HepG2 (cell line): ENCODE measurements at regions not wholly inside any gene's neighbourhood (a gene's known extent, or its start where the extent isn't known, plus 50 kb on each side); places are given as distances from the start of the nearest gene placed in this dataset.
"Not testable (repeated sequence)": the region's sequence is repeated elsewhere in the genome, so short reads cannot be mapped to it uniquely, and the experiment has no call there.

Experiments
- AKAP8 ChIP-seq: sonication (generic); formaldehyde crosslinking; IDR thresholded peaks from 2 replicates; pipeline ENCODE4 v1.5.1; 2020; ENCODE audit warnings: mild to moderate bottlenecking, missing genetic modification reagents
- ELF4 ChIP-seq: sonication (generic); formaldehyde crosslinking; IDR thresholded peaks from 2 replicates; pipeline ENCODE4 v1.5.0; 2020; ENCODE audit warnings: missing genetic modification reagents, mild to moderate bottlenecking, moderate library complexity, borderline replicate concordance
- POLR2AphosphoS5 ChIP-seq: IDR thresholded peaks from 2 replicates; pipeline ENCODE4 v1.6.1; 2012; ENCODE audit warnings: low read depth, low read length
- SMAD1 ChIP-seq: sonication (generic); formaldehyde crosslinking; IDR thresholded peaks from 2 replicates; pipeline ENCODE4 v1.4.0; 2020; ENCODE audit warnings: missing genetic modification reagents, low read depth, mild to moderate bottlenecking, borderline replicate concordance
- ZEB1 ChIP-seq: IDR thresholded peaks from 2 replicates; pipeline ENCODE4 v1.6.1; 2012; ENCODE audit warnings: mild to moderate bottlenecking, low read depth, inconsistent platforms; ENCODE audit not compliant: insufficient replicate concordance
- ZKSCAN1 ChIP-seq: fragments of 150-350 bp; IDR thresholded peaks from 2 replicates; pipeline ENCODE4 v1.6.1; 2014; ENCODE audit warnings: low read length
- ZNF451 ChIP-seq: sonication (generic); formaldehyde crosslinking; IDR thresholded peaks from 2 replicates; pipeline ENCODE4 v1.5.0; 2020; ENCODE audit warnings: mild to moderate bottlenecking, missing genetic modification reagents
- ZZZ3 ChIP-seq: sonication (generic); formaldehyde crosslinking; IDR thresholded peaks from 2 replicates; pipeline ENCODE4 v1.4.0; 2020; ENCODE audit warnings: missing genetic modification reagents, mild to moderate bottlenecking, borderline replicate concordance
- TF ChIP-seq, protein P1 (sequence below): sonication (generic); formaldehyde crosslinking; IDR thresholded peaks from 2 replicates; pipeline ENCODE4 v1.5.0; 2020; ENCODE audit warnings: missing genetic modification reagents, mild to moderate bottlenecking, borderline replicate concordance
- TF ChIP-seq, protein P2 (sequence below): sonication (generic); formaldehyde crosslinking; IDR thresholded peaks from 2 replicates; pipeline ENCODE4 v1.5.0; 2020; ENCODE audit warnings: mild to moderate bottlenecking, missing genetic modification reagents, moderate library complexity
- TF ChIP-seq, protein P3 (sequence below): sonication (generic); formaldehyde crosslinking; IDR thresholded peaks from 2 replicates; pipeline ENCODE4 v1.5.1; 2020; ENCODE audit warnings: mild to moderate bottlenecking, missing genetic modification reagents, moderate library complexity

DNA sequence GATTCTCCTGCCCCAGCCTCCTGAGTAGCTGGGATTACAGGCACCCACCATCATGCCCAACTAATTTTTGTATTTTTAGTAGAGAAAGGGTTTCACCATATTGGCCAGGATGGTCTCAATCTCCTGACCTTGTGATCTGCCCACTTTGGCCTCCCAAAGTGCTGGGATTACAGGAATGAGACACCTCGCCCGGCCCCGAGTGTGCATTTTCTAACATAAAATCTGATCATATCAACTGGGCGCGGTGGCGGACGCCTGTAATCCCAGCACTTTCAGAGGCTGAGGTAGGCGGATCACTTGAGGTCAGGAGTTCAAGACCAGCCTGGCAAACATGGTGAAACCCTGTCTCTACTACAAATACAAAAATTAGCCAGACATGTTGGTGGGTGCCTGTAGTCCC is 745.5 kb upstream of the TPTE start:
- not testable (repeated sequence) for TF ChIP-seq SMAD1 (CRISPR knock-in tag); ZNF451 (CRISPR knock-in tag); AKAP8 (CRISPR knock-in tag); ZKSCAN1; POLR2AphosphoS5; ZEB1; ELF4; ZZZ3 (CRISPR knock-in tag)
- TF ChIP-seq, protein P1, sequence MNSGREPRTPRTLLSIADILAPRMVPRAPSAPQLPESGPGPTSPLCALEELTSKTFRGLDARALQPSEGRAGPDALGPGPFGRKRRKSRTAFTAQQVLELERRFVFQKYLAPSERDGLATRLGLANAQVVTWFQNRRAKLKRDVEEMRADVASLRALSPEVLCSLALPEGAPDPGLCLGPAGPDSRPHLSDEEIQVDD (CRISPR knock-in tag): not testable (repeated sequence)
- TF ChIP-seq, protein P2, sequence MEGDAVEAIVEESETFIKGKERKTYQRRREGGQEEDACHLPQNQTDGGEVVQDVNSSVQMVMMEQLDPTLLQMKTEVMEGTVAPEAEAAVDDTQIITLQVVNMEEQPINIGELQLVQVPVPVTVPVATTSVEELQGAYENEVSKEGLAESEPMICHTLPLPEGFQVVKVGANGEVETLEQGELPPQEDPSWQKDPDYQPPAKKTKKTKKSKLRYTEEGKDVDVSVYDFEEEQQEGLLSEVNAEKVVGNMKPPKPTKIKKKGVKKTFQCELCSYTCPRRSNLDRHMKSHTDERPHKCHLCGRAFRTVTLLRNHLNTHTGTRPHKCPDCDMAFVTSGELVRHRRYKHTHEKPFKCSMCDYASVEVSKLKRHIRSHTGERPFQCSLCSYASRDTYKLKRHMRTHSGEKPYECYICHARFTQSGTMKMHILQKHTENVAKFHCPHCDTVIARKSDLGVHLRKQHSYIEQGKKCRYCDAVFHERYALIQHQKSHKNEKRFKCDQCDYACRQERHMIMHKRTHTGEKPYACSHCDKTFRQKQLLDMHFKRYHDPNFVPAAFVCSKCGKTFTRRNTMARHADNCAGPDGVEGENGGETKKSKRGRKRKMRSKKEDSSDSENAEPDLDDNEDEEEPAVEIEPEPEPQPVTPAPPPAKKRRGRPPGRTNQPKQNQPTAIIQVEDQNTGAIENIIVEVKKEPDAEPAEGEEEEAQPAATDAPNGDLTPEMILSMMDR (CRISPR knock-in tag): not testable (repeated sequence)
- TF ChIP-seq, protein P3, sequence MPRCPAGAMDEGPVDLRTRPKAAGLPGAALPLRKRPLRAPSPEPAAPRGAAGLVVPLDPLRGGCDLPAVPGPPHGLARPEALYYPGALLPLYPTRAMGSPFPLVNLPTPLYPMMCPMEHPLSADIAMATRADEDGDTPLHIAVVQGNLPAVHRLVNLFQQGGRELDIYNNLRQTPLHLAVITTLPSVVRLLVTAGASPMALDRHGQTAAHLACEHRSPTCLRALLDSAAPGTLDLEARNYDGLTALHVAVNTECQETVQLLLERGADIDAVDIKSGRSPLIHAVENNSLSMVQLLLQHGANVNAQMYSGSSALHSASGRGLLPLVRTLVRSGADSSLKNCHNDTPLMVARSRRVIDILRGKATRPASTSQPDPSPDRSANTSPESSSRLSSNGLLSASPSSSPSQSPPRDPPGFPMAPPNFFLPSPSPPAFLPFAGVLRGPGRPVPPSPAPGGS: not testable (repeated sequence)
